GM21423 (cell line): ENCODE measurements at regions not wholly inside any gene's neighbourhood (a gene's known extent, or its start where the extent isn't known, plus 50 kb on each side); places are given as distances from the start of the nearest gene placed in this dataset.
A peak's percentile ranks its signal among the peaks of the same experiment; 100 is the strongest.
"Not testable (repeated sequence)": the region's sequence is repeated elsewhere in the genome, so short reads cannot be mapped to it uniquely, and the experiment has no call there.

Source experiments
- ATAC-seq: cut with Tn5 transposase; IDR thresholded peaks from one replicate; pipeline ENCODE4 v1.9.1; 2021; ENCODE audit warnings: mild to moderate bottlenecking, moderate library complexity; ENCODE audit not compliant: unreplicated experiment

- no peak for ATAC-seq
Measured at GRCh38 chr12:115898670-115899069, 378.8 kb downstream of the MED13L start.

GRCh38 chr12:115897729-115898128 lies 379.8 kb downstream of the MED13L start:
- no peak for ATAC-seq

- ATAC-seq, result no peak
Measured at GRCh38 chr12:115895247-115895646, 382.2 kb downstream of the MED13L start.

- no peak for ATAC-seq
Measured at GRCh38 chr12:115891556-115892164, 385.8 kb downstream of the MED13L start.

- ATAC-seq, result no peak
Measured at GRCh38 chr12:115886666-115887065, 390.8 kb downstream of the MED13L start.

- no peak for ATAC-seq
Measured at GRCh38 chr12:115885040-115885690, 392.3 kb downstream of the MED13L start.

- ATAC-seq, result no peak
Measured at GRCh38 chr12:115882936-115883335, 394.6 kb downstream of the MED13L start.

GRCh38 chr12:115880238-115880637 lies 397.3 kb downstream of the MED13L start:
- no peak for ATAC-seq

- ATAC-seq, result no peak
Measured at GRCh38 chr12:115879354-115879753, 398.1 kb downstream of the MED13L start.

GRCh38 chr12:115873451-115874082 lies 403.9 kb downstream of the MED13L start:
- no peak for ATAC-seq

GRCh38 chr12:115872919-115873357 lies 404.6 kb downstream of the MED13L start:
- ATAC-seq, result no peak

GRCh38 chr12:115872212-115872611 lies 405.3 kb downstream of the MED13L start:
- ATAC-seq, result no peak

GRCh38 chr12:115871714-115872113 lies 405.8 kb downstream of the MED13L start:
- peak; percentile 72 for ATAC-seq

GRCh38 chr12:115870510-115870909 lies 407.0 kb downstream of the MED13L start:
- no peak for ATAC-seq

GRCh38 chr12:115870021-115870420 lies 407.5 kb downstream of the MED13L start:
- ATAC-seq, result no peak

GRCh38 chr12:115869604-115870003 lies 407.9 kb downstream of the MED13L start:
- ATAC-seq, result no peak

GRCh38 chr12:115868624-115869023 lies 408.9 kb downstream of the MED13L start:
- no peak for ATAC-seq

GRCh38 chr12:115867854-115868253 lies 409.6 kb downstream of the MED13L start:
- no peak for ATAC-seq

GRCh38 chr12:115866909-115867525 lies 410.5 kb downstream of the MED13L start:
- ATAC-seq, result no peak

- not testable (repeated sequence) for ATAC-seq
Measured at GRCh38 chr12:115866281-115866680, 411.2 kb downstream of the MED13L start.

GRCh38 chr12:115864396-115864795 lies 413.1 kb downstream of the MED13L start:
- no peak for ATAC-seq

- no peak for ATAC-seq
Measured at GRCh38 chr12:115860619-115861018, 416.9 kb downstream of the MED13L start.
